Natural killer cell treated with Interleukin-12 subunit alpha and Interleukin-12 subunit beta and Interleukin-15 and Interleukin-18, amount 100 ng/mL, for 72 hours (primary cell): ENCODE measurements at regions not wholly inside any gene's neighbourhood (a gene's known extent, or its start where the extent isn't known, plus 50 kb on each side); places are given as distances from the start of the nearest gene placed in this dataset.
A peak's percentile ranks its signal among the peaks of the same experiment; 100 is the strongest.
"Not testable (repeated sequence)": the region's sequence is repeated elsewhere in the genome, so short reads cannot be mapped to it uniquely, and the experiment has no call there.

ENCODE experiments used
- ATAC-seq, 2 donors: fragments of 150-1000 bp; cut with Tn5 transposase in 1 of 2; sonication (Bioruptor Pico), chemical (Tn5 transposase) in 1 of 2; 2 replicates each; pipeline ENCODE4 v1.10.0; 2021
- DNase-seq: peaks from one replicate; pipeline ENCODE4 v3.0.0; 2022; ENCODE audit warnings: low spot score
- H3K27ac Mint-ChIP-seq, 2 donors: 1 replicate in 1 of 2; 2 replicates in 1 of 2; pipeline ENCODE4 v1.8.0; 2022; ENCODE audit warnings: mixed read lengths in 2 of 2, mild to moderate bottlenecking in 1 of 2, moderate library complexity in 1 of 2
- H3K27me3 Mint-ChIP-seq, 2 donors: 1 replicate in 1 of 2; 2 replicates in 1 of 2; pipeline ENCODE4 v1.8.0; 2022; ENCODE audit warnings: mixed read lengths in 2 of 2
- H3K36me3 Mint-ChIP-seq: one replicate; pipeline ENCODE4 v1.8.0; 2022; ENCODE audit warnings: mixed read lengths
- H3K4me1 Mint-ChIP-seq, 2 donors: 1 replicate in 1 of 2; 2 replicates in 1 of 2; pipeline ENCODE4 v1.8.0; 2022; ENCODE audit warnings: low read depth in 2 of 2, mixed read lengths in 2 of 2, mild to moderate bottlenecking in 1 of 2
- H3K4me3 Mint-ChIP-seq: one replicate; pipeline ENCODE4 v1.8.0; 2022; ENCODE audit warnings: mixed read lengths
- H3K9me3 Mint-ChIP-seq: 2 replicates; pipeline ENCODE4 v1.8.0; 2022; ENCODE audit warnings: mixed read lengths

- not testable (repeated sequence) for H3K36me3 Mint-ChIP-seq
Measured at GRCh38 chrX:77123917-77124316, 323.3 kb upstream of the FGF16 start.

GRCh38 chrX:77127571-77127970 is 319.6 kb upstream of the FGF16 start:
- not testable (repeated sequence) for H3K4me1 Mint-ChIP-seq, H3K36me3 Mint-ChIP-seq, H3K27ac Mint-ChIP-seq, H3K9me3 Mint-ChIP-seq, H3K4me3 Mint-ChIP-seq, ATAC-seq, H3K27me3 Mint-ChIP-seq, DNase-seq

More at GRCh38 chrX:77123917-77124316, 323.3 kb upstream of the FGF16 start:
- DNase-seq, H3K27me3 Mint-ChIP-seq, H3K9me3 Mint-ChIP-seq, H3K27ac Mint-ChIP-seq, ATAC-seq, H3K4me3 Mint-ChIP-seq, H3K4me1 Mint-ChIP-seq: not testable (repeated sequence)

GRCh38 chrX:77143907-77144306 is 303.3 kb upstream of the FGF16 start:
- Mint-ChIP-seq H3K4me1 (no peaks in the 10 kb centered on the region), H3K4me3 (no peak overlapping the region), H3K36me3 (no peaks in the 10 kb centered on the region), H3K9me3 (peaks cover 5% of the 10 kb centered on the region), H3K27me3 (no peaks in the 10 kb centered on the region), H3K27ac (no peak overlapping the region)
- ATAC-seq: no peak
- no peak for DNase-seq

GRCh38 chrX:77160301-77160700 is 286.9 kb upstream of the FGF16 start:
- H3K36me3 Mint-ChIP-seq: peaks cover 4% of the 10 kb centered on the region
- DNase-seq (no peak), ATAC-seq (peak in 1 of 2 donors; percentile 40)
- H3K4me1 Mint-ChIP-seq: no peaks in the 10 kb centered on the region
- H3K27me3 Mint-ChIP-seq: peaks cover 0 to 2% of the 10 kb centered on the region in 2 donors
- no peak overlapping the region for H3K27ac Mint-ChIP-seq
- H3K4me3 Mint-ChIP-seq: no peak overlapping the region
- peaks cover 2% of the 10 kb centered on the region for H3K9me3 Mint-ChIP-seq

GRCh38 chrX:77162777-77163176 is 284.4 kb upstream of the FGF16 start:
- ATAC-seq (no peak), DNase-seq (no peak)
- no peak overlapping the region for H3K27ac Mint-ChIP-seq
- peaks cover 9% of the 10 kb centered on the region for H3K36me3 Mint-ChIP-seq
- H3K9me3 Mint-ChIP-seq: peaks cover 4% of the 10 kb centered on the region
- no peak overlapping the region for H3K4me3 Mint-ChIP-seq
- peaks cover 4 to 6% of the 10 kb centered on the region in 2 donors for H3K27me3 Mint-ChIP-seq
- H3K4me1 Mint-ChIP-seq: no peaks in the 10 kb centered on the region

GRCh38 chrX:77167993-77168392 is 279.2 kb upstream of the FGF16 start:
- DNase-seq: no peak
- no peak for ATAC-seq
- Mint-ChIP-seq H3K36me3 (peaks cover 5% of the 10 kb centered on the region), H3K27ac (no peak overlapping the region), H3K4me3 (no peak overlapping the region), H3K9me3 (peaks cover 4% of the 10 kb centered on the region), H3K4me1 (no peaks in the 10 kb centered on the region), H3K27me3 (peaks cover 6% of the 10 kb centered on the region in 2 donors)

GRCh38 chrX:77174680-77175519 is 272.3 kb upstream of the FGF16 start:
- no peak for DNase-seq
- no peaks in the 10 kb centered on the region for H3K9me3 Mint-ChIP-seq
- no peaks in the 10 kb centered on the region for H3K36me3 Mint-ChIP-seq
- H3K27ac Mint-ChIP-seq: no peak overlapping the region
- no peaks in the 10 kb centered on the region for H3K4me1 Mint-ChIP-seq
- H3K27me3 Mint-ChIP-seq: no peaks in the 10 kb centered on the region
- no peak overlapping the region for H3K4me3 Mint-ChIP-seq
- no peak for ATAC-seq

GRCh38 chrX:77200663-77201062 is 246.5 kb upstream of the FGF16 start:
- no peaks in the 10 kb centered on the region for H3K36me3 Mint-ChIP-seq
- H3K9me3 Mint-ChIP-seq: peaks cover 9% of the 10 kb centered on the region
- no peak overlapping the region for H3K4me3 Mint-ChIP-seq
- no peaks in the 10 kb centered on the region for H3K27me3 Mint-ChIP-seq
- DNase-seq: no peak
- no peaks in the 10 kb centered on the region for H3K4me1 Mint-ChIP-seq
- ATAC-seq: no peak
- H3K27ac Mint-ChIP-seq: no peak overlapping the region

- no peaks in the 10 kb centered on the region for H3K36me3 Mint-ChIP-seq
- ATAC-seq (no peak), DNase-seq (no peak)
- H3K4me3 Mint-ChIP-seq: no peak overlapping the region
- H3K27ac Mint-ChIP-seq: no peak overlapping the region
- H3K9me3 Mint-ChIP-seq: peaks cover 3% of the 10 kb centered on the region
- H3K4me1 Mint-ChIP-seq: no peaks in the 10 kb centered on the region
- peaks cover 12 to 13% of the 10 kb centered on the region in 2 donors for H3K27me3 Mint-ChIP-seq
Measured at GRCh38 chrX:77223046-77223445, 224.1 kb upstream of the FGF16 start.

GRCh38 chrX:77264490-77264889 is 182.7 kb upstream of the FGF16 start:
- H3K36me3 Mint-ChIP-seq: peaks cover 9% of the 10 kb centered on the region
- ATAC-seq: no peak
- peaks cover 0 to 5% of the 10 kb centered on the region in 2 donors for H3K27me3 Mint-ChIP-seq
- H3K4me3 Mint-ChIP-seq: no peak overlapping the region
- no peaks in the 10 kb centered on the region for H3K4me1 Mint-ChIP-seq
- peaks cover 3% of the 10 kb centered on the region for H3K9me3 Mint-ChIP-seq
- H3K27ac Mint-ChIP-seq: no peak overlapping the region
- DNase-seq: no peak

- Mint-ChIP-seq H3K27me3 (peaks cover 0 to 6% of the 10 kb centered on the region in 2 donors), H3K27ac (no peak overlapping the region), H3K4me1 (no peaks in the 10 kb centered on the region), H3K36me3 (no peaks in the 10 kb centered on the region), H3K4me3 (no peak overlapping the region), H3K9me3 (peaks cover 5% of the 10 kb centered on the region)
- DNase-seq (no peak), ATAC-seq (no peak)
Measured at GRCh38 chrX:77275392-77275791, 171.8 kb upstream of the FGF16 start.

- no peak overlapping the region for H3K4me3 Mint-ChIP-seq
- no peaks in the 10 kb centered on the region for H3K4me1 Mint-ChIP-seq
- no peak overlapping the region for H3K27ac Mint-ChIP-seq
- DNase-seq (no peak), ATAC-seq (no peak)
- H3K36me3 Mint-ChIP-seq: no peaks in the 10 kb centered on the region
- H3K27me3 Mint-ChIP-seq: no peaks in the 10 kb centered on the region
- peaks cover 3% of the 10 kb centered on the region for H3K9me3 Mint-ChIP-seq
Measured at GRCh38 chrX:77276742-77277141, 170.4 kb upstream of the FGF16 start.

GRCh38 chrX:77277911-77278310 is 169.3 kb upstream of the FGF16 start:
- no peak for DNase-seq
- no peak for ATAC-seq
- Mint-ChIP-seq H3K27me3 (no peaks in the 10 kb centered on the region), H3K4me3 (no peak overlapping the region), H3K9me3 (peaks cover 3% of the 10 kb centered on the region), H3K27ac (no peak overlapping the region), H3K4me1 (no peaks in the 10 kb centered on the region), H3K36me3 (no peaks in the 10 kb centered on the region)

- H3K9me3 Mint-ChIP-seq, H3K27ac Mint-ChIP-seq, H3K4me1 Mint-ChIP-seq, H3K27me3 Mint-ChIP-seq, H3K4me3 Mint-ChIP-seq, DNase-seq, ATAC-seq, H3K36me3 Mint-ChIP-seq: not testable (repeated sequence)
Measured at GRCh38 chrX:77279373-77279772, 167.8 kb upstream of the FGF16 start.
